ENCODE measurements at regions not wholly inside any gene's neighbourhood (a gene's known extent, or its start where the extent isn't known, plus 50 kb on each side); places are given as distances from the start of the nearest gene placed in this dataset.

- Histone ChIP-seq H3K27ac (no peak overlapping the region), H3K27me3 (no peaks in the 10 kb centered on the region), H3K4me1 (no peaks in the 10 kb centered on the region), H3K4me3 (no peak overlapping the region), H3K9me3 (no peaks in the 10 kb centered on the region), H3K36me3 (no peaks in the 10 kb centered on the region)
- no peak for ATAC-seq
- no peak for DNase-seq
- intact Hi-C loops (cut with DNase I), result no loop called here
- TF ChIP-seq POLR2A (IDR thresholded peaks at IDR 0.05) (no peak), CTCF (IDR thresholded peaks at IDR 0.05) (no peak)
- 75 to 82% (median 78%) methylated on average over 1 of the region's 1 CpG for WGBS, 4 donors
These were observed 1101.8 kb upstream of the B3GALT2 start for GRCh38 chr1:194288238-194288637.

GRCh38 chr1:194281376-194281775, 1095.0 kb upstream of the B3GALT2 start:
- intact Hi-C loops (cut with DNase I), result no loop called here
- Histone ChIP-seq H3K4me3 (no peak overlapping the region), H3K9me3 (peaks cover 0 to 5% (median 0%) of the 10 kb centered on the region in 12 donors), H3K27ac (no peak overlapping the region), H3K4me1 (no peaks in the 10 kb centered on the region), H3K27me3 (no peaks in the 10 kb centered on the region), H3K36me3 (no peaks in the 10 kb centered on the region)
- 42 to 47% (median 43%) methylated on average over 3 of the region's 3 CpGs for WGBS, 4 donors
- TF ChIP-seq CTCF (IDR thresholded peaks at IDR 0.05) (no peak), POLR2A (IDR thresholded peaks at IDR 0.05) (no peak)
- ATAC-seq (no peak), DNase-seq (no peak)

DNA sequence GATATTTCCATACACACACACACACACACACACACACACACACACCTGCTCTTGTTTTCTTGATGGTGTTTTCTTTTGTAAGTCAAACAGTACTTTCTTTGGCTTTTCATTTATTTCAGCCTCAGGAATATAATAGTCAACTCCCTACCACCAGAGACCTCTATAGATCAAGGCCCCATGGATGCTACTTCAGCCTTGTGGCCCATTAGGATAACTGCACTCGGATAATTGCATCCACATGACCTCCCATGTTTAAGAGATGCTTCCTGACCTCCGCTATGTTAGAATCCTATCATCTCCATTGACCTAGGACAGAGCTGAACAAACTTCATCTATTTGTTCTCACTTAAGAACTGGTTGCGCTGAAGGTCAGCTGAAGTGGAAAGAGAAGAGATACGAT, 1094.0 kb upstream of the B3GALT2 start:
- Histone ChIP-seq H3K36me3 (no peaks in the 10 kb centered on the region), H3K4me1 (no peaks in the 10 kb centered on the region), H3K27me3 (no peaks in the 10 kb centered on the region), H3K27ac (no peak overlapping the region), H3K4me3 (no peak overlapping the region), H3K9me3 (peaks cover 0 to 5% (median 0%) of the 10 kb centered on the region in 12 donors)
- ATAC-seq, result no peak
- intact Hi-C loops (cut with DNase I), result no loop called here
- DNase-seq, result no peak
- WGBS, 4 donors, result 67 to 95% (median 80%) methylated on average over 4 of the region's 4 CpGs
- TF ChIP-seq POLR2A (IDR thresholded peaks at IDR 0.05) (no peak), CTCF (IDR thresholded peaks at IDR 0.05) (no peak)

- Histone ChIP-seq H3K9me3 (peaks cover 0 to 5% (median 0%) of the 10 kb centered on the region in 12 donors), H3K36me3 (no peaks in the 10 kb centered on the region), H3K27ac (no peak overlapping the region), H3K27me3 (no peaks in the 10 kb centered on the region), H3K4me1 (no peaks in the 10 kb centered on the region), H3K4me3 (no peak overlapping the region)
- TF ChIP-seq POLR2A (IDR thresholded peaks at IDR 0.05) (no peak), CTCF (IDR thresholded peaks at IDR 0.05) (no peak)
- DNase-seq (no peak), ATAC-seq (no peak)
- intact Hi-C loops (cut with DNase I), result no loop called here
- 81 to 92% (median 88%) methylated on average over 3 of the region's 3 CpGs for WGBS, 4 donors
These were observed 1093.6 kb upstream of the B3GALT2 start for GRCh38 chr1:194279975-194280374.

Measured in heart left ventricle (tissue), 16 donors.